ENCODE measurements at regions not wholly inside any gene's neighbourhood (a gene's known extent, or its start where the extent isn't known, plus 50 kb on each side); places are given as distances from the start of the nearest gene placed in this dataset.

DNA sequence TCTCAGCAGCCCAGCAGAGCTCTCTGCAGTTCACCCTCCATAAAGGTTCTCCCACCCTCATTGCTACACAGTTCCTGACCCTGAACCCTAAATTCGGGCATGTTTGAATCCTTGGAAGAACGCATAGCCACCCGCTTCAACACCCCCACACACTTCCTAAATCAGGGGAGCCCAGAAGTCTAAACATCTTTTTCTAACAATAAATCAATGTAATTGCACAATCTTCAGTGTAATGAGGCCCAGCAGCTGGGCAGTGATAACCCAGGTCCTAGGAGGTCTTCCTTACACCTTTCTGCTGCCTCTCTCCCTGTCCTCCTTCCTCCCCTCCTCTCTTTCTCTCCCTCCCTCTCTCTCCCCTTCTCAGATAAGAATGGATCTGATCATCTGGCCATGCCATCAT lies 88.0 kb downstream of the IRX2 start:
- no peak overlapping the region for H3K27ac Mint-ChIP-seq (ENCODE audit: unreplicated experiment)
- H3K27me3 Mint-ChIP-seq (ENCODE audit: unreplicated experiment), result no peaks in the 10 kb centered on the region
- peaks cover 3% of the 10 kb centered on the region for H3K9me3 Mint-ChIP-seq (ENCODE audit: unreplicated experiment)
- DNase-seq (ENCODE audit: extremely low spot score, unreplicated experiment), result no peak
- no peaks in the 10 kb centered on the region for H3K36me3 Mint-ChIP-seq (ENCODE audit: unreplicated experiment)
- TF ChIP-seq, protein P1, sequence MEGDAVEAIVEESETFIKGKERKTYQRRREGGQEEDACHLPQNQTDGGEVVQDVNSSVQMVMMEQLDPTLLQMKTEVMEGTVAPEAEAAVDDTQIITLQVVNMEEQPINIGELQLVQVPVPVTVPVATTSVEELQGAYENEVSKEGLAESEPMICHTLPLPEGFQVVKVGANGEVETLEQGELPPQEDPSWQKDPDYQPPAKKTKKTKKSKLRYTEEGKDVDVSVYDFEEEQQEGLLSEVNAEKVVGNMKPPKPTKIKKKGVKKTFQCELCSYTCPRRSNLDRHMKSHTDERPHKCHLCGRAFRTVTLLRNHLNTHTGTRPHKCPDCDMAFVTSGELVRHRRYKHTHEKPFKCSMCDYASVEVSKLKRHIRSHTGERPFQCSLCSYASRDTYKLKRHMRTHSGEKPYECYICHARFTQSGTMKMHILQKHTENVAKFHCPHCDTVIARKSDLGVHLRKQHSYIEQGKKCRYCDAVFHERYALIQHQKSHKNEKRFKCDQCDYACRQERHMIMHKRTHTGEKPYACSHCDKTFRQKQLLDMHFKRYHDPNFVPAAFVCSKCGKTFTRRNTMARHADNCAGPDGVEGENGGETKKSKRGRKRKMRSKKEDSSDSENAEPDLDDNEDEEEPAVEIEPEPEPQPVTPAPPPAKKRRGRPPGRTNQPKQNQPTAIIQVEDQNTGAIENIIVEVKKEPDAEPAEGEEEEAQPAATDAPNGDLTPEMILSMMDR (IDR thresholded peaks at IDR 0.05), result no peak
- H3K4me3 Mint-ChIP-seq (ENCODE audit: unreplicated experiment), result no peak overlapping the region
- H3K4me1 Mint-ChIP-seq (ENCODE audit: unreplicated experiment), result peaks cover 3% of the 10 kb centered on the region

DNA sequence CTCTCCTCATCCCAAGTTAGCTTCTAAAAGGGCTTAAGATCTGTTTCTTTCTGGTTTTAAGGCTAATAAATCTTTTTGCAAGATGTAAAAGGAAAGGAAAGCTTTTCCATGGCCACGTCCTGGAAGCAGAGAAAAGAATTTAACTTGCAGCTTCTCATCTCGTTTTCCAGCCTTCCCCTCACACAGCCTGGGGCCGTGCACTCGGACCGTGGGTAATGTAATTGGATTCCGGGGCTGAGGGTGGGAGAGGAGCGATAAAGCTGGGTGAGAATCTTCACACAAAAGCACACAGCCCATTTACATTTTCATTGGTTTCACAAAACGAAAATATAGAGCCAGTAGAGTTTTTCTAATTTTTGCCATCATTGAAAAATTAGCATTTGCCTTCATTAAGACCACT lies 91.2 kb downstream of the IRX2 start:
- Mint-ChIP-seq H3K9me3 (ENCODE audit: unreplicated experiment) (peaks cover 5% of the 10 kb centered on the region), H3K36me3 (ENCODE audit: unreplicated experiment) (no peaks in the 10 kb centered on the region), H3K27me3 (ENCODE audit: unreplicated experiment) (no peaks in the 10 kb centered on the region), H3K4me1 (ENCODE audit: unreplicated experiment) (peaks cover 9% of the 10 kb centered on the region), H3K4me3 (ENCODE audit: unreplicated experiment) (no peak overlapping the region), H3K27ac (ENCODE audit: unreplicated experiment) (no peak overlapping the region)
- DNase-seq (ENCODE audit: extremely low spot score, unreplicated experiment), result no peak
- TF ChIP-seq, protein P1 (IDR thresholded peaks at IDR 0.05), result no peak

DNA sequence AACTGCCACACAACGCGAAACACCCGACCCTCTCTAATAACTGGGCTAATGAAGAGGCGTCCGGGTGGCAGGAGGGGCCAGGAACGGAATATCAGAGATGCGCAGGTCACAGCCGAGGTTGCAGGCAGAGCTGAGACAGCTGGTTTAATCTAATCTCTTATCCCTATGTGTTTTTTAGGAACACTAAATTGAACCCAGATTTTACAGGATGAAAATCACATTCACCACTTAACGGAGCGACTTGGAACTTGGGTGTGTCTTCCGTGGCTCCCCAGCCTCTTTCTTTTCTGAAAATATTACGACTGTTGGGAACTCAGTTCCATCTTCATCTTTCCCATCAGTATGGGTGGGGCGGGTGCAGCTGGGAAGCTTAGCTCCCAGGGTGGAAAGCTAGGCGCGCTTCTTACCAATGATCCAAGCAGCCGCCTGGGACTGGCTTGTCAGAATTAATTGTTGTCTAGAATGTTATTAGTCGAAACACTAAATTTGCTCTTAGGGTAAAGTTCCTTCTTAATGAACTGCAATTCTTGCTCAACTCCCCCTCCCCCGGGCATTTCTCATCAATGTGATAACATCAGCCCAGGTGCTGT lies 92.5 kb downstream of the IRX2 start:
- DNase-seq (ENCODE audit: extremely low spot score, unreplicated experiment), result no peak
- H3K36me3 Mint-ChIP-seq (ENCODE audit: unreplicated experiment), result no peaks in the 10 kb centered on the region
- H3K4me3 Mint-ChIP-seq (ENCODE audit: unreplicated experiment), result no peak overlapping the region
- H3K27me3 Mint-ChIP-seq (ENCODE audit: unreplicated experiment), result no peaks in the 10 kb centered on the region
- H3K9me3 Mint-ChIP-seq (ENCODE audit: unreplicated experiment), result peaks cover 11% of the 10 kb centered on the region
- no peak overlapping the region for H3K27ac Mint-ChIP-seq (ENCODE audit: unreplicated experiment)
- H3K4me1 Mint-ChIP-seq (ENCODE audit: unreplicated experiment), result peaks cover 9% of the 10 kb centered on the region
- TF ChIP-seq, protein P1 (IDR thresholded peaks at IDR 0.05), result no peak

DNA sequence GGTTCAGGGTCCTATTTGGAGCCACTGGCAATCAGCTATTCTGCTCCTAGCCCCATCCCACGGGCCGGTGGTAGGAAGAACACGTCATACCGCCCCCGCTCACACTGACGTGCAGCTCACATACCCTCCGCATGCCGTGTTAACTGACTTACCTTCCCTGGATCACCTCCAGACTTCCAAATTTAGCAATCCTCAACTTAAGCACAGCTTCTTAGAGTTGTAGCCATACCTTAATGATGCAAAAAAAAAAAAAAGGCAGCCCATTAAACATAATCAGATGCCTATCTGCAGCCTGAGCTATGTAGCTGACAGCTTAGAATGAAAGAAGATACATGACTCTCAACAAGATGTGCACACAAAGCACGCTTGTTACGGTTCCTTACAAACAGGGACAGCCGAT lies 93.0 kb downstream of the IRX2 start:
- no peak for DNase-seq (ENCODE audit: extremely low spot score, unreplicated experiment)
- Mint-ChIP-seq H3K9me3 (ENCODE audit: unreplicated experiment) (peaks cover 11% of the 10 kb centered on the region), H3K36me3 (ENCODE audit: unreplicated experiment) (no peaks in the 10 kb centered on the region), H3K4me1 (ENCODE audit: unreplicated experiment) (peaks cover 9% of the 10 kb centered on the region), H3K27me3 (ENCODE audit: unreplicated experiment) (no peaks in the 10 kb centered on the region), H3K27ac (ENCODE audit: unreplicated experiment) (no peak overlapping the region), H3K4me3 (ENCODE audit: unreplicated experiment) (no peak overlapping the region)
- TF ChIP-seq, protein P1 (IDR thresholded peaks at IDR 0.05), result no peak

DNA sequence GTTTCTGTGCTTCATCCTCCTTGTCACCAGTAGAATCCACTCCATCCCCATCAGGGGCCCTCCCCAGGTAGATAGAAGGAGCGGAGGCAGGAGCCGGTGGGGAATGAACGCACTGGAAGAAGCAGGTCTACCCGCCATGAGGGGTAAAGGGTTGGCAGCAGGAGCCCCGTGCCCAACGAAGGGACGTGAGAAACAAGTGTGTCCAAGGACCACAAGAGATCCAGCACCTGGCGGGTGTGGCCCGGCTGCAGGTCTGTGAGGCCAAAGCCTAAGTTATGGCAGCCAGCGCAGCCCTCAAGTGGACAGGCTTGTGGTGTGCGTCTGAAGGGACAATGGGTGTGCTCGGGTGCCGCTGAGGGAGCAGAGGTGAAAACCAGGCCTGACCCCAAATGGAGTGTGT lies 94.3 kb downstream of the IRX2 start:
- no peak overlapping the region for H3K27ac Mint-ChIP-seq (ENCODE audit: unreplicated experiment)
- H3K4me3 Mint-ChIP-seq (ENCODE audit: unreplicated experiment), result no peak overlapping the region
- no peaks in the 10 kb centered on the region for H3K36me3 Mint-ChIP-seq (ENCODE audit: unreplicated experiment)
- DNase-seq (ENCODE audit: extremely low spot score, unreplicated experiment), result no peak
- peaks cover 11% of the 10 kb centered on the region for H3K9me3 Mint-ChIP-seq (ENCODE audit: unreplicated experiment)
- H3K4me1 Mint-ChIP-seq (ENCODE audit: unreplicated experiment), result peaks cover 9% of the 10 kb centered on the region
- no peaks in the 10 kb centered on the region for H3K27me3 Mint-ChIP-seq (ENCODE audit: unreplicated experiment)
- TF ChIP-seq, protein P1 (IDR thresholded peaks at IDR 0.05), result no peak
